DOHH2 (cell line): ENCODE measurements at regions not wholly inside any gene's neighbourhood (a gene's known extent, or its start where the extent isn't known, plus 50 kb on each side); places are given as distances from the start of the nearest gene placed in this dataset.

ENCODE experiments used
- H3F3A ChIP-seq: fragments of 200-600 bp; sonication (generic), shearing (Covaris generic); 2 replicates; pipeline ENCODE4 v1.6.0; 2016; ENCODE audit warnings: antibody characterized with exemption, mild to moderate bottlenecking; ENCODE audit not compliant: control insufficient read depth, insufficient read depth
- H3K27ac ChIP-seq: fragments of 200-600 bp; sonication (generic); 2 replicates; pipeline ENCODE4 v1.5.1; 2014; ENCODE audit warnings: low read depth, mild to moderate bottlenecking, low read length, moderate library complexity
- H3K27me3 ChIP-seq: fragments of 200-600 bp; sonication (generic); 2 replicates; pipeline ENCODE4 v1.6.1; 2014; ENCODE audit warnings: mild to moderate bottlenecking, low read length, mixed read lengths; ENCODE audit not compliant: control insufficient read depth
- H3K36me3 ChIP-seq: fragments of 200-600 bp; sonication (generic); 2 replicates; pipeline ENCODE4 v1.6.1; 2014; ENCODE audit warnings: mild to moderate bottlenecking, low read length, moderate library complexity, mixed read lengths; ENCODE audit not compliant: control insufficient read depth
- H3K4me1 ChIP-seq: fragments of 200-600 bp; sonication (generic); 2 replicates; pipeline ENCODE4 v1.6.1; 2014; ENCODE audit warnings: mild to moderate bottlenecking, low read length, mixed read lengths; ENCODE audit not compliant: control insufficient read depth
- H3K4me2 ChIP-seq: fragments of 200-600 bp; sonication (generic); 2 replicates; pipeline ENCODE4 v1.6.0; 2014; ENCODE audit warnings: mild to moderate bottlenecking, low read length, moderate library complexity
- H3K4me3 ChIP-seq: fragments of 200-600 bp; sonication (generic); 2 replicates; pipeline ENCODE4 v1.5.1; 2014; ENCODE audit warnings: mild to moderate bottlenecking, low read length, mixed read lengths
- H3K79me2 ChIP-seq: fragments of 200-600 bp; sonication (generic); 2 replicates; pipeline ENCODE4 v1.6.1; 2014; ENCODE audit warnings: mild to moderate bottlenecking, low read length, mixed read lengths; ENCODE audit not compliant: control insufficient read depth
- H3K9me2 ChIP-seq: fragments of 200-600 bp; sonication (generic); replicated peaks from 2 replicates; pipeline ENCODE4 v1.6.1; 2014; ENCODE audit warnings: mild to moderate bottlenecking, low read length, mixed read lengths; ENCODE audit not compliant: control insufficient read depth
- H3K9me3 ChIP-seq: fragments of 200-600 bp; sonication (generic); 2 replicates; pipeline ENCODE4 v1.6.1; 2014; ENCODE audit warnings: antibody characterized with exemption, low read length, mixed read lengths; ENCODE audit not compliant: control insufficient read depth, insufficient read depth
- H4K20me1 ChIP-seq: fragments of 200-600 bp; sonication (generic); 2 replicates; pipeline ENCODE4 v1.6.0; 2014; ENCODE audit warnings: low read depth, mild to moderate bottlenecking, antibody characterized with exemption, low read length, moderate library complexity; ENCODE audit not compliant: control insufficient read depth, insufficient read depth
- CTCF ChIP-seq: fragments of 200-600 bp; sonication (generic); IDR thresholded peaks from one replicate; pipeline ENCODE4 v1.5.1; 2014; ENCODE audit warnings: antibody characterized with exemption, mild to moderate bottlenecking, low read depth, low read length; ENCODE audit not compliant: poor library complexity, severe bottlenecking
- EZH2phosphoT487 ChIP-seq: fragments of 200-600 bp; sonication (generic); IDR thresholded peaks from 2 replicates; pipeline ENCODE4 v1.6.1; 2017; ENCODE audit warnings: borderline replicate concordance, mild to moderate bottlenecking, antibody characterized with exemption, low read length, moderate library complexity, mixed read lengths

GRCh38 chr2:234724850-234725249, 227.0 kb upstream of the SH3BP4 start:
- no peak for TF ChIP-seq CTCF
- no peak for TF ChIP-seq EZH2phosphoT487
- Histone ChIP-seq H4K20me1 (no peaks in the 10 kb centered on the region), H3K4me1 (no peaks in the 10 kb centered on the region), H3K79me2 (no peaks in the 10 kb centered on the region), H3K9me3 (no peaks in the 10 kb centered on the region), H3K27ac (no peak overlapping the region), H3K36me3 (no peaks in the 10 kb centered on the region), H3K9me2 (no peaks in the 10 kb centered on the region), H3F3A (no peaks in the 10 kb centered on the region), H3K27me3 (no peaks in the 10 kb centered on the region), H3K4me3 (no peak overlapping the region), H3K4me2 (no peak overlapping the region)

- no peak overlapping the region for H3K4me2 ChIP-seq
These were observed 226.5 kb upstream of the ARL4C start for GRCh38 chr2:234723400-234723799.

GRCh38 chr2:234722176-234722575, 225.3 kb upstream of the ARL4C start:
- Histone ChIP-seq H3K79me2 (no peaks in the 10 kb centered on the region), H3K9me3 (no peaks in the 10 kb centered on the region), H4K20me1 (no peaks in the 10 kb centered on the region), H3K27ac (no peak overlapping the region), H3K36me3 (no peaks in the 10 kb centered on the region), H3K4me1 (no peaks in the 10 kb centered on the region), H3K4me3 (no peak overlapping the region), H3K9me2 (no peaks in the 10 kb centered on the region), H3F3A (no peaks in the 10 kb centered on the region), H3K4me2 (no peak overlapping the region), H3K27me3 (no peaks in the 10 kb centered on the region)
- TF ChIP-seq CTCF (no peak), EZH2phosphoT487 (no peak)

More at GRCh38 chr2:234723400-234723799, 226.5 kb upstream of the ARL4C start:
- H3K4me1 ChIP-seq = no peaks in the 10 kb centered on the region
- no peaks in the 10 kb centered on the region for H3K36me3 ChIP-seq
- no peaks in the 10 kb centered on the region for H4K20me1 ChIP-seq
- H3K79me2 ChIP-seq = no peaks in the 10 kb centered on the region
- no peaks in the 10 kb centered on the region for H3K27me3 ChIP-seq
- H3K9me3 ChIP-seq = no peaks in the 10 kb centered on the region
- H3F3A ChIP-seq = no peaks in the 10 kb centered on the region
- no peak for TF ChIP-seq EZH2phosphoT487
- no peak for TF ChIP-seq CTCF
- no peak overlapping the region for H3K27ac ChIP-seq
- no peaks in the 10 kb centered on the region for H3K9me2 ChIP-seq
- no peak overlapping the region for H3K4me3 ChIP-seq
